Stimulated activated CD4-positive, alpha-beta T cell treated with anti-CD3 and anti-CD28 coated beads, Interleukin-12 subunit alpha, Interleukin-12 subunit beta, amount 100 ng/mL, for 48 hours (primary cell): ENCODE measurements at regions not wholly inside any gene's neighbourhood (a gene's known extent, or its start where the extent isn't known, plus 50 kb on each side); places are given as distances from the start of the nearest gene placed in this dataset.

Source experiments
- DNase-seq, 3 donors: peaks; one replicate each; pipeline ENCODE4 v3.0.0-alpha.2; 2020; ENCODE audit warnings: low read depth in 2 of 3, low spot score in 1 of 3

DNA sequence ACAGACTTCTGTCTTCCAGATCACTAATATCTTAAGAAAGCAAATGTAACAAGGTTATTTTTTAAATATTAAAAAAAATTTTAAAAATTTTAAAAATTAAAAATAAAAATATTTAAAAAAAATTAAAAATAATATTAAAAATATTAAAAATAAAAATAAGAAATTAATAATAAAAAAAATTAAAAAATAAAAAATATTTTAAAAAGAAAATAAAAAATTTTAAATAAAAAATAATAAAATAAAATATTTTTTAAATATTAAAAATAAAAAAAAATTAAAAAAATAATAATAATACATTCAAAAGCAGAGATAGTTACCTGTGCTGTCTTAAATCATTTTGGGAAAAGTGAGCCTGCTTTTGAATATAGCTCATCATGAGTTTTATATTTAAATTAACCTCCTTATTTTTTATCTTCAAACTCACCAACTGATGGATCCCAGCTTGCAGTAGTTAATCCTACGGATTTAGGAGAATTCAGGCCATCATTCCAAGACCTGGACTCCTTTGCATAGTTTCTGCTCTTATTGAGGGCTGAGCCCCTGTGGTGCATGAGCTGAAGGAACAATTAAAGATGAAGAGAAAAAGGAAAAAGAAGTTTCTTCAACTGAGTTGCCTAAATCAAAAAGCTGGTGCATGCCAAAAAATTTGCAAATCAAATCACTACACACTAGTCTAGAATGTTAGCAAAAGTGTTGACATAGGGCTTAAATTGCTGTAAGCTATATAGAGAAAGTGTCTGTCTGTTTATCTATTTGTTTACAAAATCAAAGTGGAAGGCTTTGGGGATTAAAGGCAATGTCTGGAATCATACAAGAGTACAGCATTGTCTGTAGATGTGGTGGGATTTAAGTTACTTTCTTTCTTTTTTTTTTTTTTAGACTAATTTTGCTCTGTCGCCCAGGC lies 50.5 kb upstream of the ZNF438 start:
- DNase-seq, result no peak

GRCh38 chr10:31083765-31084184 lies 52.1 kb upstream of the ZNF438 start:
- peak; percentile 55 to 80 (median 65) for DNase-seq

DNA sequence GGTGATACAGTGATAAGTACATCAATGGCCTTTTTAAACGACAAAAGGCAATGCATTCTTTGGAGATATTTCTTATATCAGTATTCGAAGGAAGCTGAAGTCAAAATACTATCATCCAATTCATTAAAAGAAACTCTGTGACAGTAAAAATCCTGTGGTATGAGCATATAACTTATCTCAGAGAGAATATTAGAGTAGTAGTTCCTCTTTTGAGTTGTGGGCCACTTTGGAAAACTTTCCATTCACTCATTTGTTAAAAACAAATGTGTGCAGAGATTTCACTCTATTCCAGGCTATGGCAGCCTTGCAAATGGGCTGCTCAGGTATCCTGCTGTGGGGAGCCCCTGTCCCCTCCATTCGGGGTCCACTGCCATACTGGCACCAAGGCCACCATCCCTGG lies 55.3 kb upstream of the ZNF438 start:
- no peak for DNase-seq

GRCh38 chr10:31087851-31088250 lies 56.2 kb upstream of the ZNF438 start:
- DNase-seq, result no peak

GRCh38 chr10:31090894-31091607 lies 59.4 kb upstream of the ZNF438 start:
- no peak for DNase-seq

GRCh38 chr10:31095677-31096560 lies 64.3 kb upstream of the ZNF438 start:
- no peak for DNase-seq

DNA sequence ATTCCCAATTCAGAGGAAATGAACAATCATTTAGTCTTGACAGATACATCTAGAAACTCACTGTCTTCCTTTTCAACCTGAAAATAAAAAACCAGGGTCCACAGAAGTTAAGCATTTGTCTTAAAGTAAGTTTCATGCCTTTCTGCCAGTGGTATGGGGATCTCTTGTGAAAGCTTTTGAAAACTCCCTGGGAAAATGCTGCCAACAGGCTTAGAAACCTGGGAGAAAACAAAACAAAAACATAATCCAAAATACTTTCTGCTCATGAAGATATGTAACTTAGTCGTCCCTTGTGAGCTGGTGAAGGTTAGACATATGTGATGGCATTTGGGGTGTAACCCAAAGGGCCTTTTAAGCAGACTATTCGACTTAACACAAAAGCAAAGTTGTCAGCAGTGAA lies 66.4 kb upstream of the ZNF438 start:
- no peak for DNase-seq

GRCh38 chr10:31099094-31099493 lies 67.4 kb upstream of the ZNF438 start:
- DNase-seq, result no peak

DNA sequence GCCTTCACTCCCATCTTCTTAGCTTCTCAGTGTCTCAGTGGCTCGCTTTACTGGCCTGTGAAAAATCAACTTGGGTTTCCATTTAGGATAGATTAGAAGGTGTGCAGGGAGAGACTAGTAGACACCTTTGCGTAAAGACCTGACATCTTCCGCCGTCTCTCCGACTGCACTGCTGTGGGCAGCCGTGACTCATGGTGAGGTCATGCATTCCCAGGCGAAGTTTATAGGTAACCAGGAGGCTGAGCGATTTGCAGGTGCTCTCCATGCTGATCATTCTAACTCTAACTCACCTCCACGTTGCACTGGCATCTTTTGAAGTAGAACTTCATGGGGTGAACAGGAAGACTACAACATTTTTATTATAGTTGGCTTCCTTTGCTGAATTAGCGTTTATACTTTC lies 68.0 kb upstream of the ZNF438 start:
- peak; percentile 32 to 47 (median 36) for DNase-seq

DNA sequence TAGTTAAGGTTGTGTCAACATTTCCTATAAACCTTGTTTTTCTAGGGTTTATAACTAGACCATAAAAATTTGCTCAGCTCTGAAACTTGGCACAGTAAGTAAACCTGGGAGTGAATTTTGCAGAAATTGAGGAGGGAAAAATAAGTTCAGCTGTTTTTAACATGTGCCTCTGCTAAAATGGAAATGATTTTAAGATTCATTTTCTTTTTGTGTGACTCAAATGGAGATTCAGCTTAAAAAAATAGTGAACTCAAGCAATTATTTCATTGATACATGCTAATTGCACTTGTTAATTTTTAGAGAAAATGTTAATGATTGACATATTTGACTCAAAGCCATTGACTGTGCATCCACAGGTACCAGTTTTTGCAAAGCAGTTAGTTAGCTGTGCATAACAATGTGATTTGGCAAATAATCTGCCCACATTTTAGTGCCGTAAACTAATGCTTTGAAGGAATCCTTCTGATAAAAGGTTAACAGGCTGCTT lies 68.5 kb upstream of the ZNF438 start:
- DNase-seq, result no peak

DNA sequence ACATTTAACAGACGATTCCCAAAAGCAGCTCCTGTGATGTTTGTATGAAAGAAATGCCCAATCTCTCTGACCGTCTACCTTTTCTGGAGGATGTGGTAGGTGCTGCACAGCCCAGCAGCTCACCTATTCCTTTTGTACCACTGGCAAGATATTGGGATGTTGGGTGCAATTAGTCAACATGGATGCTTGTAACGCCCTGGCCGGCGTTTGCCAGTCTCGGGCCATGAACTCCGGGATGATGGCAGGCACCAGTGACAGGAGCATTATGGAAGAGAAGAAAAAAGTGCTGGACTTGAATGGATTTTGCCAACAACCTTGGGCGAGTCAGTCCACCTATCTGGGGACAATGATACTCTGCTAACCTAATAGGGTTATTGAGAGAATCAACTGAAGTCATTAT lies 69.0 kb upstream of the ZNF438 start:
- DNase-seq, result no peak

DNA sequence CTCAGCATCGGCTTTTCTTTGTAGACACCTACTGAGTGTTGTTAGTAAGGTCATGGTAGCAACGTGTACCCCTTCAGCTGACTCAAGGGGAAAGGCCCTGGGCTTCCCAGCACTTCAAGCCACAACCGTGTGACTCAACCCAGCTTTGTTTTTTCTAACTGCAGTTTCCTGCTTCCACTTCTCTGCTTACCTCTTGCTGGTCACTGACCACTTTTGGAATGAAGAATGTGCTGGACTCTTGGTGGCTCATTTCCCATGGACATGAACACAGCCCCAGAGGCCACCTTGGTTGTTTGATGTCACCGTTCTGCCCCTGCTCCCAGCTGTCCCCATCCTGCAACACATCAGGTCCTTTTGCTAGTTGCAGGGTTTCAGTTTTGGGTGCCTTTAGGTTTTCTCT lies 69.5 kb upstream of the ZNF438 start:
- peak; percentile 56 to 68 (median 65) for DNase-seq

- DNase-seq, result no peak
Observed at GRCh38 chr10:31102421-31102820, 70.8 kb upstream of the ZNF438 start.

GRCh38 chr10:31103112-31103511 lies 71.4 kb upstream of the ZNF438 start:
- no peak for DNase-seq

GRCh38 chr10:31112961-31113360 lies 81.3 kb upstream of the ZNF438 start:
- DNase-seq, result no peak

DNA sequence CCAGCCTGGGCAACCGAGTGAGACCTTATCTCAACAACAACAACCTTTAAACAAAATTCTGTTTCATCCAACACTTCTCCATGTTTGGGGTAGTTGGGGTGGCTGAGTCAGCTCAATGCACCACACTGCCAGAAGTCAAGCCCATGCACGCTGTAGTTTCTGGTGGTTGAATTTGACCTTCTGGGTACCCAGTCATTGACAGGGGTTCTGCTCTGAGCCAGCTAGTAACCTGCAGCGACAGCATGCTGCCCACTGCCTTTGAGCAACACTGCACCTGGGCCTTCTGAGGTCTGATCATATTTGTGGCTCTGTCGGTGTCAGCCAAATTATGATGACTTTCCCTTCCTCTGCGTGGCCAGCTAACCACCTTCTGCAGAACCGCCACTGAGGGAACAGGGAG lies 84.6 kb upstream of the ZNF438 start:
- no peak for DNase-seq

DNA sequence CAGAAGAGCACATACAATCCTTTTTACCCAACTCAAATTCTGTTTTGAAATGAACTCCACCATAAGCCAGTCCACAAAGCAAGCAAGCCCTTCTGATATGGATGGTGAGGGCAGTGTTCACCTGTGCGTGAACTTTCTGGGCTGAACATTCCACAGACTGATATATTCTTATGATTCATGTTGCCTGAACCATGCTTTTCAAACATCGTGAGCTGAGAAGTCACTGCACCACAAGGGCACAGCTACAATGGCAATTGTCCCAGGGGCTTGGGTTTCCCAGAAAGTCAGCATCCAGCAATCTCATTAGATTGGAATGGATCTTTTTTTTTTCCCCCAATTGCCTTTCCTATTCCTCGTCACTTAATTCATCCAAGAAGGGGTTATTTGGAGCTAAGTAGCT lies 86.9 kb upstream of the ZNF438 start:
- no peak for DNase-seq

DNA sequence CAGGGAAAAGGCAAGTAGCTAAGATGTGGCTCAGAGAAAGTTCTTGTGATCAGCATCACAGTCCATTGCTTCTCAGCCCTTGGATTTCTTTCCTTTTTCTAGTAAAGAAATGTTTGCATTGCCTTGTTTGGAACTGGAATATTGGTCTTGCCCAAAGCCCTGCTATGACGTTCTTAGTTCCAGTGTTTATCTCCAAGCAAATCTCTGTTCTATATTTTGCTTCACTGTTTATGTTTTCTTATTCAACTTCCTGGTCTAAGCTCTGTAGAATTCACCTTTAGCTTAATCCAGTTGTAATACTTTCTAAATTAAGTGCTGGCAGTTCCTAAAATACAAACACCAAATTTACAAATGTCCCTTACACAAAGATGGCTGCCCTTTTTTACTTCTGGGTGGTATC lies 88.7 kb upstream of the ZNF438 start:
- DNase-seq, result no peak

DNA sequence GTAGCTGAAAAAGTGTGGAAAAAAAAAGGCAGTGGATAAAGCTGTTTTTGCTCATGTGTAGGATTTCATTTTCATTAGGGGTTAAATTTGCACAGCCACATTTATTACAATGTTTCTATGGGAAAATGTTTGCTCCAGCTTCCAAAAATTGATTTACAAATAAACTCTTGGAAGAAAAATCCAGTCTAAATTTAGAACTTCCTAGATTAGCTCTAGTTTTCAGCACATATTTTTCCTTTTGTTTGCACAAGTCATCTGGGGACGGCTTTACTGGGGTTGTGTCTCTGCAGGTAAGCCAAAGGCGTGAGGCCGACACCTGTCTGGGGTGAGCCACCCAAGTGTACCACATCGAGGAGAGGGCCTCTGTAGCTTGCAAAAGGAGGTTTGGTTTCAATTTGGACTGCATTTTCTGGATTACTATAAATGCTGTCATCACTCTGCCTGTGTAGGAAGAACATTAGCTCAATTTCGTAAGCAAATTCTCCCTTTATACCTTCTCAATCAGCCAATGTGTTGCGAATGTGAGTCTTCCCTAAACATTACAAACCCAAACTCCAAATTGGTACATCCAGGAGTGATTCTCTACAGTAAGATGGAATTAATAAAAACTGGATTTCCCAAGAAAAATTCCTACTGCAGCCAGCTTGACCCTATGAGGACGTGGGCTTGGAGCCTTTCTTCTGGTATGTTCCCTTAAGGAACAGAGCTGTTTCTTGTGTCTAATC lies 89.5 kb upstream of the ZNF438 start:
- DNase-seq, result no peak

- DNase-seq, result no peak
Observed at GRCh38 chr10:31121757-31122577, 90.3 kb upstream of the ZNF438 start.
